ENCODE measurements at regions not wholly inside any gene's neighbourhood (a gene's known extent, or its start where the extent isn't known, plus 50 kb on each side); places are given as distances from the start of the nearest gene placed in this dataset.

- no peaks in the 10 kb centered on the region for H3K36me3 Mint-ChIP-seq (ENCODE audit: low read depth)
- no peaks in the 10 kb centered on the region for H3K27me3 Mint-ChIP-seq (ENCODE audit: low read depth)
- no peak overlapping the region for H3K27ac Mint-ChIP-seq (ENCODE audit: unreplicated experiment)
- no peak for TF ChIP-seq CTCF (IDR thresholded peaks at IDR 0.05)
- H3K4me3 Mint-ChIP-seq (ENCODE audit: unreplicated experiment), result no peak overlapping the region
- H3K4me1 Mint-ChIP-seq (ENCODE audit: low read depth), result no peaks in the 10 kb centered on the region
- no peaks in the 10 kb centered on the region for H3K9me3 Mint-ChIP-seq (ENCODE audit: low read depth)
- no peak for DNase-seq (ENCODE audit: low spot score)
Measured at GRCh38 chr18:45553723-45554388, 61.4 kb upstream of the SLC14A2 start.

GRCh38 chr18:45554389-45554737 lies 60.9 kb upstream of the SLC14A2 start:
- Mint-ChIP-seq H3K27me3 (ENCODE audit: low read depth) (no peaks in the 10 kb centered on the region), H3K4me1 (ENCODE audit: low read depth) (no peaks in the 10 kb centered on the region), H3K4me3 (ENCODE audit: unreplicated experiment) (no peak overlapping the region), H3K36me3 (ENCODE audit: low read depth) (no peaks in the 10 kb centered on the region), H3K9me3 (ENCODE audit: low read depth) (no peaks in the 10 kb centered on the region), H3K27ac (ENCODE audit: unreplicated experiment) (no peak overlapping the region)
- DNase-seq (ENCODE audit: low spot score), result no peak
- TF ChIP-seq CTCF (IDR thresholded peaks at IDR 0.05), result no peak

GRCh38 chr18:45556222-45556621 lies 59.1 kb upstream of the SLC14A2 start:
- H3K4me3 Mint-ChIP-seq (ENCODE audit: unreplicated experiment), result no peak overlapping the region
- H3K9me3 Mint-ChIP-seq (ENCODE audit: low read depth), result no peaks in the 10 kb centered on the region
- H3K36me3 Mint-ChIP-seq (ENCODE audit: low read depth), result no peaks in the 10 kb centered on the region
- no peak overlapping the region for H3K27ac Mint-ChIP-seq (ENCODE audit: unreplicated experiment)
- no peak for DNase-seq (ENCODE audit: low spot score)
- TF ChIP-seq CTCF (IDR thresholded peaks at IDR 0.05), result no peak
- H3K4me1 Mint-ChIP-seq (ENCODE audit: low read depth), result no peaks in the 10 kb centered on the region
- no peaks in the 10 kb centered on the region for H3K27me3 Mint-ChIP-seq (ENCODE audit: low read depth)

- no peaks in the 10 kb centered on the region for H3K27me3 Mint-ChIP-seq (ENCODE audit: low read depth)
- no peak for TF ChIP-seq CTCF (IDR thresholded peaks at IDR 0.05)
- DNase-seq (ENCODE audit: low spot score), result no peak
- H3K4me3 Mint-ChIP-seq (ENCODE audit: unreplicated experiment), result no peak overlapping the region
- no peaks in the 10 kb centered on the region for H3K9me3 Mint-ChIP-seq (ENCODE audit: low read depth)
- no peak overlapping the region for H3K27ac Mint-ChIP-seq (ENCODE audit: unreplicated experiment)
- peaks cover 3% of the 10 kb centered on the region for H3K4me1 Mint-ChIP-seq (ENCODE audit: low read depth)
- H3K36me3 Mint-ChIP-seq (ENCODE audit: low read depth), result no peaks in the 10 kb centered on the region
Measured at GRCh38 chr18:45557287-45557686, 58.0 kb upstream of the SLC14A2 start.

GRCh38 chr18:45557779-45558178 lies 57.5 kb upstream of the SLC14A2 start:
- Mint-ChIP-seq H3K27me3 (ENCODE audit: low read depth) (no peaks in the 10 kb centered on the region), H3K4me3 (ENCODE audit: unreplicated experiment) (no peak overlapping the region), H3K27ac (ENCODE audit: unreplicated experiment) (no peak overlapping the region), H3K9me3 (ENCODE audit: low read depth) (no peaks in the 10 kb centered on the region), H3K36me3 (ENCODE audit: low read depth) (no peaks in the 10 kb centered on the region), H3K4me1 (ENCODE audit: low read depth) (peaks cover 8% of the 10 kb centered on the region)
- TF ChIP-seq CTCF (IDR thresholded peaks at IDR 0.05), result no peak
- DNase-seq (ENCODE audit: low spot score), result no peak
